Effector CD4-positive, alpha-beta T cell (primary cell): ENCODE measurements at regions not wholly inside any gene's neighbourhood (a gene's known extent, or its start where the extent isn't known, plus 50 kb on each side); places are given as distances from the start of the nearest gene placed in this dataset.
"Not testable (repeated sequence)": the region's sequence is repeated elsewhere in the genome, so short reads cannot be mapped to it uniquely, and the experiment has no call there.

ENCODE experiments used
- DNase-seq: peaks from one replicate; pipeline ENCODE4 v3.0.0-alpha.2; 2020

DNA sequence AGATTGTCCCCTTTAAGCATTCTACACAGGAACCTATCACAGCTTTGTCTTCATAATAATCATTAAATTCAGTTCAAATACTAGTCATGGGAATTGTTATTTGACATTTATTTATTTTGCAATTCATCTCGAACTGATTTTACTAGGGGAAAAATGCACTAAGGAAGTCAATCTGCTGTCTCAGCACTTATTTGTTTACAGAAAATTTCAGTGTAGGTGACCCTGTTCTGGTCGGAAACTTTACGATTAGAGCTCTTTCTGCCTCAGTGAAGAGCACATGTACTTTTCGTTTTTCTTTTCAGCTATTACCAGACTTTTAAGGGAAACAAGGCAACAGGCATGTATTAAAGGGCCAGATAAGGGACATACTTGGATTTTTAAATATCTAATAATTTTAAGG is 1405.7 kb upstream of the ZEB2 start:
- DNase-seq = no peak

GRCh38 chr2:145919477-145919876 is 1399.6 kb upstream of the ZEB2 start:
- DNase-seq = no peak

GRCh38 chr2:145918951-145919350 is 1399.0 kb upstream of the ZEB2 start:
- no peak for DNase-seq

DNA sequence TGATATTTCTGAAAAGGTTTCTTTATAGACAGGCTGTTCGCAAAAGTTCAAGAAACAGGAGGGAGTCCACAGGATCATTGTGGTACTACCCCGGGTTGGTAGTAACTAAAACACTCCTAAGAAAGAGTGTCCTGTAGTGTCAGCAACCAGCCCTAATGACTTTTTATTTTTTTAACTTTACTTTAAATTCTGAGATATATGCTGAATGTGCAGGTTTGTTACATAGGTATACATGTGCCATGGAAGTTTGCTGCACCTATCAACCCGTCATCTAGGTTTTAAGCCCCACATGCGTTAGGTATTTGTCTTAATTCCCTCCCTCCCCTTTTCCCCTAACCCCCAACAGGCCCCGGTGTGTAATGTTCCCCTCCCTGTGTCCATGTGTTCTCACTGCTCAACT is 1396.9 kb upstream of the ZEB2 start:
- no peak for DNase-seq

GRCh38 chr2:145914716-145915115 is 1394.8 kb upstream of the ZEB2 start:
- no peak for DNase-seq

GRCh38 chr2:145910416-145910815 is 1390.5 kb upstream of the ZEB2 start:
- no peak for DNase-seq

- DNase-seq = no peak
These were observed 1389.8 kb upstream of the ZEB2 start for GRCh38 chr2:145909766-145910165.

DNA sequence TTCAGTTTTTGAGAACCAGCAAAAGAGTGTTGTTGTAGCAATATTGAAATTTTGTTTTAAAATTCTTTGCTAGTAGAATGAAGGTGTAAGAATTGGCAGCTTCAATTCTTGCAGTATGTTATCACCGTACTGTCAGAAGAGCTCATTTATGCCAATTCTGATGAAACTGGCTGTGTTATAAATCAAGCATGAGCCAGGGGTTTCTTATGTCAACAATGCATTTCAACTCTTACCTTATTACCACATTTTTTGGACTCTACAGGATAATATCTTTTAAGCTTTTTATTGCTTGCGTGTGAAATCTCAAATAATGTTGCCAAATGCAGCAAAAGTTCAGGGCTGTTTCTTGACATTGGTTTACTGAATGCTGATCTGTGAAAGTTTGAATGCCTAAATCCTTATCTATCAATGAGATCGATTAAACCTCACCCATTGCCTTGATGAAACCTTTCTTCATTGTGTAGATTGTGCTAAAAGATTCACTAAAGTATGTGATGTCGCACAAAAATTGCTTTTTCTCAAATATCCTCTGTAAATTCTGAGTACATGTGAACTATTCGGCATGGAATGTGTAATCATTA is 1389.3 kb upstream of the ZEB2 start:
- no peak for DNase-seq

- no peak for DNase-seq
These were observed 1386.4 kb upstream of the ZEB2 start for GRCh38 chr2:145906354-145906753.

- DNase-seq = no peak
These were observed 1385.5 kb upstream of the ZEB2 start for GRCh38 chr2:145905371-145905770.

DNA sequence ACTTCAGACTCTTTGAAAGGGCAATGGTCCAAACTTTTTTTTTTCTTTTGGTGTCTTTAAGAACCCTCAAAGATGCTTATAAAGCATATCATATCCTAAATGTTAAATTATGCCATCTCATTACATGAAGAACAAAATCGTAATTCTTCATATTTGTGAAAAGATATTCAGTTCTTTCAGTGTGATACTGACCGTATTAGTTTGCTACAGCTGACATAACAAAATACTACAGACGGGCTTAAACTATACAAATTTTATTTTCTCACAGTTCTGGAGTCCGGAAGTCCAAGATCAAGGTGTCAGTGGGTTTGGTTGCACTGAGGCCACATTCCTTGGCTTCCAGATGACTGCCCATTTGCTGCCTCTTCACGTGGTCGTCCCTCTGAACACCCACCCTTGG is 1377.2 kb upstream of the ZEB2 start:
- DNase-seq = no peak

GRCh38 chr2:145887915-145888314 is 1368.0 kb upstream of the ZEB2 start:
- DNase-seq = no peak

- DNase-seq = not testable (repeated sequence)
These were observed 1361.1 kb upstream of the ZEB2 start for GRCh38 chr2:145880997-145881396.

GRCh38 chr2:145875016-145875415 is 1355.1 kb upstream of the ZEB2 start:
- DNase-seq = no peak

DNA sequence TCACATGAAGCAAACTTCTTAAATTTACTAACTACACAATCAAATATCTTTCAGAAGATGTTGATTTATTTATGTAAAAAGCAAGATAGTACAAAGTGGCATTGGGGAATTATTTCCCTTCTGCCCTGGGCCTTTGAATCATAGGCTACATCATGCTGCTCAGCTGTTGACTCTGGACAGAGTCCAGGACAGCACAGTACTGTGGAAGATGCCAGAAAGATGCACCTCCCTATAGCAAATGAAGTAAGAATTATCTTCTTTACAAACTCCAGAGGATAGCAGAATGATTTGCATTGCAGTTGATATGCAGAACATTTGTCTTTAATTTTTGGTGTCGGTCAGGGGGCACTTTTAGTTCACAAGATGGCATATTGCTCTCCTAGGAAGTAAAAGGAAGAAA is 1354.5 kb upstream of the ZEB2 start:
- DNase-seq = no peak

DNA sequence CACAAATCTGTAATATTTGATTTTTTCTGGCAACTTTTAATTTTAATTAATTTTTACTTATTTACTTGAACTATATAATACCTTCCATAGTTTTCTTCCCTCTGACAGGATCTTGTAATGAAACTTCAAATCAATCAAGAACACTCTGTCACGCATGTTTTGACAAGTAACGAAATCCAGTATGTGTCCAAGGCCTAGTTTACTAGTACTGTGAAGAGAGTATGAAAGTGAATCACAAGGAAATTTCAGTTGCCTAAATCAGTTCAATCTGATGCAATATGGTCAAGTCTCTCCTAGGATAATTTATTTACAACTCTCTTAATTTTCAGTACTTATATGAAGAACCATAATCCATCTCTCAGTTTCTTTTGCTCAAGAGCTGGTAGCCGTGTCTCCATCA is 1344.6 kb upstream of the ZEB2 start:
- DNase-seq = no peak

DNA sequence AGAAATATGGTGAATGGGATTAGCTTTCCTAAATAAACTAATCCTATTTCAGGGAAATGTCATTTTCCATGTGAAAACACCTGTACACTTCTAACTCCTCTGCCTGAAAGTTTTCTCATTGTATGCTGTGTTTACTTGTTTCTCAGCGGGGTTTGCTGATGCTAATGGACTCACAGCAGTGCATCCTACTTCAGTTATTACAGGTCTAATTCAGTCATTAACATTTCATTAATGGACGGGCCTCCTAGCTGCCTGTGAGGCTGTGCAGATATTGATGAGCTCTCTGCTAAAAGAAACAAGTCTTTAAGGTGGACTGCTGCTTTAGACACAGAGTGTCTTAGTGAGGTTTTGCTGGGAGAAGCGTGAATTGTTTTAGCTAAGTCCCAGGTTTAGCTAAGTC is 1342.0 kb upstream of the ZEB2 start:
- DNase-seq = no peak

DNA sequence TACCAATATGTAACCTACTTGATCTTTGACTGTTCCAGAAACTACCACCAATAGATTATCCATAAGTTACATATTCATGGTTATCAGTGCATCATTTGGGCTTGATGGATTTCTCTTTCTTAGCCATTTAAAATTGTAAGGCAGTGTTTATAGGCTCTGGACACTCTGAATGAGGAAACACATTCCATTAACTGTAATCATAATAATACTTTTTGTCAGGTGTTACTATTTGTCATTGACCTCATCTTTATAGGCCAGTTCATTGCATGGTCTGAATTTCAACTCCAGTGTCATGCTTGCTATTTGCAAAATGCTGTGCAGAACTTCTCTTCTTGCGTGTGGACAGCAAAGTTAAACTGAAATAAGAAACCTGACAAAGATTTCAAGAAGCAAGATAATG is 1340.2 kb upstream of the ZEB2 start:
- no peak for DNase-seq

GRCh38 chr2:145855142-145855541 is 1335.2 kb upstream of the ZEB2 start:
- DNase-seq = no peak

- no peak for DNase-seq
These were observed 1334.3 kb upstream of the ZEB2 start for GRCh38 chr2:145854039-145854755.

- no peak for DNase-seq
These were observed 1331.8 kb upstream of the ZEB2 start for GRCh38 chr2:145851730-145852129.

- no peak for DNase-seq
These were observed 1329.5 kb upstream of the ZEB2 start for GRCh38 chr2:145849466-145849865.

- DNase-seq = no peak
These were observed 1327.1 kb upstream of the ZEB2 start for GRCh38 chr2:145846982-145847381.

DNA sequence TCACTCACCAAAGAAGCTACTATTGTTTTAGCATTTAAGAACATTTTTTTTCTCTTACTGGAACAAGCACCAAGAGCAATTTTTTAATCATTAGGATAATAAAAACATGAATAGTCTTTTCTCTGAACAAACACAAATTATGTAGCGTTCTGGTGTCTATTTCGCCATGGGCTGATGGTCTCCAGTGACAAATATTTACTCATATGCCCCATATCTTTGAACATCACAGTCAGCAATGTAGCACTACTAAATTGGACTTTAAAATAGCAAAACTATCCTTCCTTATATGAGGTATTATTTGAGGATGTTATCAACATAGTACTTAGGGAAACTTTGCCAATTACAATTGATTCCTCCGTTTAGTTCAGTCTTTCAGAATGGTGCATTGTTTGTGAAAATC is 1326.0 kb upstream of the ZEB2 start:
- no peak for DNase-seq
